WTC11 (cell line): ENCODE measurements at regions not wholly inside any gene's neighbourhood (a gene's known extent, or its start where the extent isn't known, plus 50 kb on each side); places are given as distances from the start of the nearest gene placed in this dataset.

Experiments
- ATAC-seq: fragments of 200-7000 bp; cut with Tn5 transposase; 2 replicates; pipeline ENCODE4 v1.10.0; 2021; ENCODE audit warnings: mild to moderate bottlenecking, moderate library complexity
- CTCF ChIA-PET: fragments of 300-600 bp; sonication (Branson Sonifier 250); formaldehyde crosslinking; loops from one replicate; lab custom pipeline; 2021; ENCODE audit warnings: antibody characterized with exemption; lab: Charles Lee
- POLR2A ChIA-PET: fragments of 350-600 bp; sonication (Branson Sonifier 250); formaldehyde crosslinking; loops from one replicate; lab custom pipeline; 2021; ENCODE audit warnings: antibody characterized with exemption; lab: Charles Lee
- DNase-seq: peaks from one replicate; pipeline ENCODE4 v3.0.0; 2021; ENCODE audit warnings: low spot score
- H3K27ac Mint-ChIP-seq: 2 replicates; pipeline ENCODE4 v1.8.0; 2021; ENCODE audit warnings: mixed read lengths
- H3K27me3 Mint-ChIP-seq: 2 replicates; pipeline ENCODE4 v1.8.0; 2021; ENCODE audit warnings: low read depth, mild to moderate bottlenecking, moderate library complexity, mixed read lengths
- H3K36me3 Mint-ChIP-seq: 2 replicates; pipeline ENCODE4 v1.8.0; 2021; ENCODE audit warnings: mixed read lengths
- H3K4me1 Mint-ChIP-seq: 2 replicates; pipeline ENCODE4 v1.8.0; 2022; ENCODE audit warnings: mixed read lengths
- H3K4me3 Mint-ChIP-seq: 2 replicates; pipeline ENCODE4 v1.8.0; 2021; ENCODE audit warnings: mild to moderate bottlenecking, moderate library complexity, mixed read lengths
- H3K9me3 Mint-ChIP-seq: 2 replicates; pipeline ENCODE4 v1.8.0; 2021; ENCODE audit warnings: mixed read lengths
- ETV6 ChIP-seq: sonication (generic); formaldehyde crosslinking; IDR thresholded peaks from 2 replicates; pipeline ENCODE4 v1.8.1; 2022; ENCODE audit warnings: mild to moderate bottlenecking, missing genetic modification reagents
- IRF2 ChIP-seq: sonication (generic); formaldehyde crosslinking; IDR thresholded peaks from 2 replicates; pipeline ENCODE4 v1.8.0; 2022; ENCODE audit warnings: low read depth, missing genetic modification reagents, borderline replicate concordance
- MXD4 ChIP-seq: fragments of 250-450 bp; sonication (Bioruptor Pico); IDR thresholded peaks from 2 replicates; pipeline ENCODE4 v1.8.0; 2021; ENCODE audit warnings: mild to moderate bottlenecking, moderate library complexity, borderline replicate concordance
- NR1H2 ChIP-seq: sonication (generic); formaldehyde crosslinking; IDR thresholded peaks from 2 replicates; pipeline ENCODE4 v1.9.0; 2021; ENCODE audit warnings: mild to moderate bottlenecking, moderate library complexity, missing genetic modification reagents
- OVOL2 ChIP-seq: fragments of 250-450 bp; sonication (Bioruptor Pico); IDR thresholded peaks from 2 replicates; pipeline ENCODE4 v1.9.0; 2021; ENCODE audit warnings: mild to moderate bottlenecking, borderline replicate concordance
- SP1 ChIP-seq: sonication (generic); formaldehyde crosslinking; conservative IDR thresholded peaks from 2 replicates; pipeline ENCODE4 v1.8.1; 2022; ENCODE audit warnings: missing genetic modification reagents
- TP53 ChIP-seq: sonication (generic); formaldehyde crosslinking; IDR thresholded peaks from 2 replicates; pipeline ENCODE4 v1.8.1; 2023; ENCODE audit warnings: mild to moderate bottlenecking, missing genetic modification reagents
- ZNF317 ChIP-seq: sonication (generic); formaldehyde crosslinking; IDR thresholded peaks from 2 replicates; pipeline ENCODE4 v1.8.1; 2023; ENCODE audit warnings: low read depth, mild to moderate bottlenecking, moderate library complexity, missing genetic modification reagents, borderline replicate concordance
- TF ChIP-seq, protein P1 (sequence below): sonication (generic); formaldehyde crosslinking; IDR thresholded peaks from 2 replicates; pipeline ENCODE4 v1.8.0; 2023; ENCODE audit warnings: missing genetic modification reagents
- TF ChIP-seq, protein P2 (sequence below): sonication (generic); formaldehyde crosslinking; IDR thresholded peaks from 2 replicates; pipeline ENCODE4 v1.8.1; 2023; ENCODE audit warnings: mild to moderate bottlenecking, missing genetic modification reagents, moderate library complexity
- TF ChIP-seq, protein P3 (sequence below): sonication (generic); formaldehyde crosslinking; IDR thresholded peaks from 2 replicates; pipeline ENCODE4 v1.8.1; 2023; ENCODE audit warnings: mild to moderate bottlenecking, moderate library complexity, missing genetic modification reagents
- TF ChIP-seq, protein P4 (sequence below): fragments of 250-450 bp; sonication (Bioruptor Pico); IDR thresholded peaks from 2 replicates; pipeline ENCODE4 v1.9.0; 2021; ENCODE audit warnings: mild to moderate bottlenecking
- TF ChIP-seq, protein P5 (sequence below): sonication (generic); formaldehyde crosslinking; IDR thresholded peaks from 2 replicates; pipeline ENCODE4 v1.8.1; 2023; ENCODE audit warnings: mild to moderate bottlenecking, missing genetic modification reagents, borderline replicate concordance
- TF ChIP-seq, protein P6 (sequence below): sonication (generic); formaldehyde crosslinking; IDR thresholded peaks from 2 replicates; pipeline ENCODE4 v1.8.1; 2023; ENCODE audit warnings: mild to moderate bottlenecking, missing genetic modification reagents

DNA sequence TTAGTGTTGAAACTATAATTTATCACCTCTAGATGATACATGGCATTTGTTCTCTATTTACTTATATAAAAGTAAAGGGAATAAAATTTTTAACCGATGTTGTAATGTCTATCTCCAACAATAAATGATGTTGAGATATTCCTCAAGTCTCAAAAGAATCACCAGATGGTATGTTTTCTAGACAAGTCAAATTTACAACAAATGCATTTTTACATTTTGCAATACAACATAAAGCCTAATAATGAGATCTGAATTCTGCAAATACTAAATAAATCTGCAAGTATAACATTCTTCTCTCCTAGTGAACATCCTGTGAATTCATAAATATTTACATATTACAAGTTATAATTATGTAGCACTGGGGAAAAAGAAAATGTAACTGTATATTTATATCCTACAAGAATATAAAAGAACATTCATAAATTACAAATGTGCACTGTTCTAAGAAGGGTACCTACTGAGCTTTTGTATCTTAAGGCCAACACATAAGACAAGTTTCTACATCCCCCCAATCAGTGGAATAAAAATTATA is 1504.4 kb upstream of the ZEB2 start:
- ATAC-seq: no peak
- ChIA-PET CTCF (no interaction called here), POLR2A (no interaction called here)
- Mint-ChIP-seq H3K27ac (no peak overlapping the region), H3K36me3 (no peaks in the 10 kb centered on the region), H3K27me3 (no peaks in the 10 kb centered on the region), H3K4me1 (0 out of 2 replicates have a peak, but pooled peaks cover 2% of the 10 kb centered on the region), H3K9me3 (no peaks in the 10 kb centered on the region), H3K4me3 (no peak overlapping the region)
- DNase-seq: no peak
- TF ChIP-seq, protein P1, sequence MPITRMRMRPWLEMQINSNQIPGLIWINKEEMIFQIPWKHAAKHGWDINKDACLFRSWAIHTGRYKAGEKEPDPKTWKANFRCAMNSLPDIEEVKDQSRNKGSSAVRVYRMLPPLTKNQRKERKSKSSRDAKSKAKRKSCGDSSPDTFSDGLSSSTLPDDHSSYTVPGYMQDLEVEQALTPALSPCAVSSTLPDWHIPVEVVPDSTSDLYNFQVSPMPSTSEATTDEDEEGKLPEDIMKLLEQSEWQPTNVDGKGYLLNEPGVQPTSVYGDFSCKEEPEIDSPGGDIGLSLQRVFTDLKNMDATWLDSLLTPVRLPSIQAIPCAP: no peak
- TF ChIP-seq, protein P2, sequence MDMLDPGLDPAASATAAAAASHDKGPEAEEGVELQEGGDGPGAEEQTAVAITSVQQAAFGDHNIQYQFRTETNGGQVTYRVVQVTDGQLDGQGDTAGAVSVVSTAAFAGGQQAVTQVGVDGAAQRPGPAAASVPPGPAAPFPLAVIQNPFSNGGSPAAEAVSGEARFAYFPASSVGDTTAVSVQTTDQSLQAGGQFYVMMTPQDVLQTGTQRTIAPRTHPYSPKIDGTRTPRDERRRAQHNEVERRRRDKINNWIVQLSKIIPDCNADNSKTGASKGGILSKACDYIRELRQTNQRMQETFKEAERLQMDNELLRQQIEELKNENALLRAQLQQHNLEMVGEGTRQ (CRISPR knock-in tag): no peak
- TF ChIP-seq, protein P3, sequence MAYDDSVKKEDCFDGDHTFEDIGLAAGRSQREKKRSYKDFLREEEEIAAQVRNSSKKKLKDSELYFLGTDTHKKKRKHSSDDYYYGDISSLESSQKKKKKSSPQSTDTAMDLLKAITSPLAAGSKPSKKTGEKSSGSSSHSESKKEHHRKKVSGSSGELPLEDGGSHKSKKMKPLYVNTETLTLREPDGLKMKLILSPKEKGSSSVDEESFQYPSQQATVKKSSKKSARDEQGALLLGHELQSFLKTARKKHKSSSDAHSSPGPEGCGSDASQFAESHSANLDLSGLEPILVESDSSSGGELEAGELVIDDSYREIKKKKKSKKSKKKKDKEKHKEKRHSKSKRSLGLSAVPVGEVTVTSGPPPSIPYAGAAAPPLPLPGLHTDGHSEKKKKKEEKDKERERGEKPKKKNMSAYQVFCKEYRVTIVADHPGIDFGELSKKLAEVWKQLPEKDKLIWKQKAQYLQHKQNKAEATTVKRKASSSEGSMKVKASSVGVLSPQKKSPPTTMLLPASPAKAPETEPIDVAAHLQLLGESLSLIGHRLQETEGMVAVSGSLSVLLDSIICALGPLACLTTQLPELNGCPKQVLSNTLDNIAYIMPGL: no peak
- TF ChIP-seq, protein P4, sequence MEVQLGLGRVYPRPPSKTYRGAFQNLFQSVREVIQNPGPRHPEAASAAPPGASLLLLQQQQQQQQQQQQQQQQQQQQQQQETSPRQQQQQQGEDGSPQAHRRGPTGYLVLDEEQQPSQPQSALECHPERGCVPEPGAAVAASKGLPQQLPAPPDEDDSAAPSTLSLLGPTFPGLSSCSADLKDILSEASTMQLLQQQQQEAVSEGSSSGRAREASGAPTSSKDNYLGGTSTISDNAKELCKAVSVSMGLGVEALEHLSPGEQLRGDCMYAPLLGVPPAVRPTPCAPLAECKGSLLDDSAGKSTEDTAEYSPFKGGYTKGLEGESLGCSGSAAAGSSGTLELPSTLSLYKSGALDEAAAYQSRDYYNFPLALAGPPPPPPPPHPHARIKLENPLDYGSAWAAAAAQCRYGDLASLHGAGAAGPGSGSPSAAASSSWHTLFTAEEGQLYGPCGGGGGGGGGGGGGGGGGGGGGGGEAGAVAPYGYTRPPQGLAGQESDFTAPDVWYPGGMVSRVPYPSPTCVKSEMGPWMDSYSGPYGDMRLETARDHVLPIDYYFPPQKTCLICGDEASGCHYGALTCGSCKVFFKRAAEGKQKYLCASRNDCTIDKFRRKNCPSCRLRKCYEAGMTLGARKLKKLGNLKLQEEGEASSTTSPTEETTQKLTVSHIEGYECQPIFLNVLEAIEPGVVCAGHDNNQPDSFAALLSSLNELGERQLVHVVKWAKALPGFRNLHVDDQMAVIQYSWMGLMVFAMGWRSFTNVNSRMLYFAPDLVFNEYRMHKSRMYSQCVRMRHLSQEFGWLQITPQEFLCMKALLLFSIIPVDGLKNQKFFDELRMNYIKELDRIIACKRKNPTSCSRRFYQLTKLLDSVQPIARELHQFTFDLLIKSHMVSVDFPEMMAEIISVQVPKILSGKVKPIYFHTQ (CRISPR knock-in tag): no peak
- TF ChIP-seq IRF2 (CRISPR knock-in tag) (no peak), ZNF317 (CRISPR knock-in tag) (no peak), NR1H2 (CRISPR knock-in tag) (no peak), ETV6 (no peak), TP53 (CRISPR knock-in tag) (no peak), SP1 (CRISPR knock-in tag) (no peak), MXD4 (CRISPR knock-in tag) (no peak), OVOL2 (CRISPR knock-in tag) (no peak)
- TF ChIP-seq, protein P5, sequence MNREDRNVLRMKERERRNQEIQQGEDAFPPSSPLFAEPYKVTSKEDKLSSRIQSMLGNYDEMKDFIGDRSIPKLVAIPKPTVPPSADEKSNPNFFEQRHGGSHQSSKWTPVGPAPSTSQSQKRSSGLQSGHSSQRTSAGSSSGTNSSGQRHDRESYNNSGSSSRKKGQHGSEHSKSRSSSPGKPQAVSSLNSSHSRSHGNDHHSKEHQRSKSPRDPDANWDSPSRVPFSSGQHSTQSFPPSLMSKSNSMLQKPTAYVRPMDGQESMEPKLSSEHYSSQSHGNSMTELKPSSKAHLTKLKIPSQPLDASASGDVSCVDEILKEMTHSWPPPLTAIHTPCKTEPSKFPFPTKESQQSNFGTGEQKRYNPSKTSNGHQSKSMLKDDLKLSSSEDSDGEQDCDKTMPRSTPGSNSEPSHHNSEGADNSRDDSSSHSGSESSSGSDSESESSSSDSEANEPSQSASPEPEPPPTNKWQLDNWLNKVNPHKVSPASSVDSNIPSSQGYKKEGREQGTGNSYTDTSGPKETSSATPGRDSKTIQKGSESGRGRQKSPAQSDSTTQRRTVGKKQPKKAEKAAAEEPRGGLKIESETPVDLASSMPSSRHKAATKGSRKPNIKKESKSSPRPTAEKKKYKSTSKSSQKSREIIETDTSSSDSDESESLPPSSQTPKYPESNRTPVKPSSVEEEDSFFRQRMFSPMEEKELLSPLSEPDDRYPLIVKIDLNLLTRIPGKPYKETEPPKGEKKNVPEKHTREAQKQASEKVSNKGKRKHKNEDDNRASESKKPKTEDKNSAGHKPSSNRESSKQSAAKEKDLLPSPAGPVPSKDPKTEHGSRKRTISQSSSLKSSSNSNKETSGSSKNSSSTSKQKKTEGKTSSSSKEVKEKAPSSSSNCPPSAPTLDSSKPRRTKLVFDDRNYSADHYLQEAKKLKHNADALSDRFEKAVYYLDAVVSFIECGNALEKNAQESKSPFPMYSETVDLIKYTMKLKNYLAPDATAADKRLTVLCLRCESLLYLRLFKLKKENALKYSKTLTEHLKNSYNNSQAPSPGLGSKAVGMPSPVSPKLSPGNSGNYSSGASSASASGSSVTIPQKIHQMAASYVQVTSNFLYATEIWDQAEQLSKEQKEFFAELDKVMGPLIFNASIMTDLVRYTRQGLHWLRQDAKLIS: no peak
- TF ChIP-seq, protein P6, sequence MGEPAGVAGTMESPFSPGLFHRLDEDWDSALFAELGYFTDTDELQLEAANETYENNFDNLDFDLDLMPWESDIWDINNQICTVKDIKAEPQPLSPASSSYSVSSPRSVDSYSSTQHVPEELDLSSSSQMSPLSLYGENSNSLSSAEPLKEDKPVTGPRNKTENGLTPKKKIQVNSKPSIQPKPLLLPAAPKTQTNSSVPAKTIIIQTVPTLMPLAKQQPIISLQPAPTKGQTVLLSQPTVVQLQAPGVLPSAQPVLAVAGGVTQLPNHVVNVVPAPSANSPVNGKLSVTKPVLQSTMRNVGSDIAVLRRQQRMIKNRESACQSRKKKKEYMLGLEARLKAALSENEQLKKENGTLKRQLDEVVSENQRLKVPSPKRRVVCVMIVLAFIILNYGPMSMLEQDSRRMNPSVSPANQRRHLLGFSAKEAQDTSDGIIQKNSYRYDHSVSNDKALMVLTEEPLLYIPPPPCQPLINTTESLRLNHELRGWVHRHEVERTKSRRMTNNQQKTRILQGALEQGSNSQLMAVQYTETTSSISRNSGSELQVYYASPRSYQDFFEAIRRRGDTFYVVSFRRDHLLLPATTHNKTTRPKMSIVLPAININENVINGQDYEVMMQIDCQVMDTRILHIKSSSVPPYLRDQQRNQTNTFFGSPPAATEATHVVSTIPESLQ: no peak
- TF ChIP-seq, all 79 proteins: peak for 0
